Loucy (cell line): ENCODE measurements at regions not wholly inside any gene's neighbourhood (a gene's known extent, or its start where the extent isn't known, plus 50 kb on each side); places are given as distances from the start of the nearest gene placed in this dataset.
A peak's percentile ranks its signal among the peaks of the same experiment; 100 is the strongest.

ENCODE experiments used
- H2AFZ ChIP-seq: fragments of 200-600 bp; sonication (generic); 2 replicates; pipeline ENCODE4 v1.6.0; 2016; ENCODE audit warnings: antibody characterized with exemption, mild to moderate bottlenecking, low read length, moderate library complexity
- H3F3A ChIP-seq: fragments of 200-600 bp; 2 replicates; pipeline ENCODE4 v1.6.0; 2016; ENCODE audit warnings: antibody characterized with exemption, low read depth, mild to moderate bottlenecking
- H3K27me3 ChIP-seq: fragments of 200-600 bp; sonication (generic); 2 replicates; pipeline ENCODE4 v1.6.1; 2014; ENCODE audit warnings: low read length, mild to moderate bottlenecking; ENCODE audit not compliant: insufficient read depth, poor library complexity, severe bottlenecking
- H3K36me3 ChIP-seq: fragments of 200-600 bp; sonication (generic); 2 replicates; pipeline ENCODE4 v1.6.1; 2016; ENCODE audit warnings: low read length; ENCODE audit not compliant: insufficient read depth
- H3K4me1 ChIP-seq: fragments of 200-600 bp; sonication (generic); 2 replicates; pipeline ENCODE4 v1.5.1; 2014; ENCODE audit warnings: low read length, mild to moderate bottlenecking; ENCODE audit not compliant: insufficient read depth, poor library complexity, severe bottlenecking
- H3K4me2 ChIP-seq: fragments of 200-600 bp; sonication (generic); 2 replicates; pipeline ENCODE4 v1.6.0; 2014; ENCODE audit warnings: antibody characterized with exemption, low read length, low read depth, mild to moderate bottlenecking; ENCODE audit not compliant: poor library complexity, severe bottlenecking
- H3K4me3 ChIP-seq: fragments of 200-600 bp; sonication (generic); 2 replicates; pipeline ENCODE4 v1.5.1; 2014; ENCODE audit warnings: low read length, mild to moderate bottlenecking, mixed read lengths; ENCODE audit not compliant: poor library complexity, severe bottlenecking
- H3K79me2 ChIP-seq: fragments of 200-600 bp; sonication (generic); 2 replicates; pipeline ENCODE4 v1.6.1; 2014; ENCODE audit warnings: low read length; ENCODE audit not compliant: insufficient read depth
- H3K9ac ChIP-seq: fragments of 200-600 bp; sonication (generic); 2 replicates; pipeline ENCODE4 v1.6.0; 2014; ENCODE audit warnings: mild to moderate bottlenecking, low read depth, low read length, moderate library complexity; ENCODE audit not compliant: poor library complexity, severe bottlenecking
- H3K9me2 ChIP-seq: fragments of 200-600 bp; sonication (generic); replicated peaks from 2 replicates; pipeline ENCODE4 v1.6.1; 2016; ENCODE audit warnings: low read depth, low read length, mixed read lengths
- H3K9me3 ChIP-seq: fragments of 200-600 bp; sonication (generic); 2 replicates; pipeline ENCODE4 v1.6.1; 2014; ENCODE audit warnings: mild to moderate bottlenecking, antibody characterized with exemption, low read length, low read depth; ENCODE audit not compliant: insufficient read depth
- H4K20me1 ChIP-seq: fragments of 200-600 bp; sonication (generic); 2 replicates; pipeline ENCODE4 v1.6.0; 2014; ENCODE audit warnings: antibody characterized with exemption, low read length, mild to moderate bottlenecking; ENCODE audit not compliant: insufficient read depth, poor library complexity, severe bottlenecking
- CTCF ChIP-seq: fragments of 200-600 bp; sonication (generic); conservative IDR thresholded peaks from 2 replicates; pipeline ENCODE4 v1.5.1; 2014; ENCODE audit warnings: mild to moderate bottlenecking, antibody characterized with exemption, low read length
- EZH2phosphoT487 ChIP-seq: fragments of 200-600 bp; IDR thresholded peaks from 2 replicates; pipeline ENCODE4 v1.6.1; 2018; ENCODE audit warnings: antibody characterized with exemption, mild to moderate bottlenecking, moderate library complexity, borderline replicate concordance

DNA sequence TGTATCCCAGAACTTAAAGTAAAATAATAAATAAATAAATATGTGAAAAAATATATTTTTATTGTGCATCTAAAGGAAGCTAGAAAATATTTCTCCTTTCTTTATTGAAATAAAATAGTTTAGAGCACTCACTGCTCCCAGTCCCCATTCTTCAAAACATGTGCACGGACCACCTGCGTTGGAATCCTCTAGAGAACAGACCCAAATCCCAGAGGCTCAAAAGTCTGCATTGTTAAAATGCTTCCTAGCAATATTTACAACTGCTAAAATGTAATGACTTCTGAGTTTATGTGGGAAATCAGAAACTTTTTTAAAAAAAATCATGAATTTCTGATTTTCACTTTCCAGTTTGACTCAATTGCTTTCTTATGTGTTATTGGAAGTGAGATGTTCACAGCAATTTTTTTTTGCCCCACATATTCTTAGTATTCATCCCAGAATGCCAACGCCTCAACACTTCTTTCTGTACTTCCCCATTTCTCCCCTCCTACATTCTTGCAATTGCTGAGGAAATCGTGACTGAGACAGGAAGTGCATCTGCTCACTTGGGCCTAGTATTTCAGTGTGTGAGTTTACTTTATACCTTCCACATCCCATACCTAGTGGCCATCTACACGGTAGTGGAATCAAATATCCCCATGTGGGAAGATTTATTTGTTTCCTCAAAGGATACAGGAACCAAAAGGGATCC lies 116.0 kb upstream of the FLRT2 start:
- H3K4me2 ChIP-seq: peak overlapping the region; percentile 9
- no peak for TF ChIP-seq CTCF
- no peak for TF ChIP-seq EZH2phosphoT487
- H2AFZ ChIP-seq: peak overlapping the region; percentile 58

GRCh38 chr14:85415015-85415712 lies 114.8 kb upstream of the FLRT2 start:
- H3K4me1 ChIP-seq: peaks cover 62% of the 10 kb centered on the region
- no peaks in the 10 kb centered on the region for H3K79me2 ChIP-seq
- no peaks in the 10 kb centered on the region for H3K36me3 ChIP-seq
- H3K4me2 ChIP-seq: peak overlapping the region; percentile 36
- no peaks in the 10 kb centered on the region; the same call in 1 of the 2 replicates for H3F3A ChIP-seq
- H3K4me3 ChIP-seq: no peak overlapping the region
- peak overlapping the region; percentile 58; the same call in 1 of the 2 replicates for H2AFZ ChIP-seq
- TF ChIP-seq CTCF: peak; percentile 35
- no peak for TF ChIP-seq EZH2phosphoT487
- H3K27me3 ChIP-seq: no peaks in the 10 kb centered on the region
- no peaks in the 10 kb centered on the region for H3K9me3 ChIP-seq
- no peaks in the 10 kb centered on the region for H4K20me1 ChIP-seq
- no peaks in the 10 kb centered on the region for H3K9me2 ChIP-seq
- H3K9ac ChIP-seq: no peak overlapping the region

More for the DNA sequence above, 116.0 kb upstream of the FLRT2 start:
- Histone ChIP-seq H3K79me2 (no peaks in the 10 kb centered on the region), H3K9ac (no peak overlapping the region), H3K4me1 (peaks cover 53% of the 10 kb centered on the region), H3F3A (no peaks in the 10 kb centered on the region; the same call in 1 of the 2 replicates), H3K9me2 (no peaks in the 10 kb centered on the region), H4K20me1 (no peaks in the 10 kb centered on the region), H3K4me3 (no peak overlapping the region), H3K27me3 (no peaks in the 10 kb centered on the region), H3K36me3 (no peaks in the 10 kb centered on the region), H3K9me3 (no peaks in the 10 kb centered on the region)

- Histone ChIP-seq H3K9me3 (no peaks in the 10 kb centered on the region), H3K4me1 (peaks cover 66% of the 10 kb centered on the region), H3K4me2 (peak overlapping the region; percentile 36), H2AFZ (no peak overlapping the region), H3K9ac (peak overlapping the region; percentile 57), H3F3A (no peaks in the 10 kb centered on the region; the same call in 1 of the 2 replicates), H3K9me2 (no peaks in the 10 kb centered on the region), H3K36me3 (no peaks in the 10 kb centered on the region), H3K27me3 (no peaks in the 10 kb centered on the region), H3K4me3 (peak overlapping the region; percentile 47), H3K79me2 (no peaks in the 10 kb centered on the region), H4K20me1 (no peaks in the 10 kb centered on the region)
- TF ChIP-seq CTCF (no peak), EZH2phosphoT487 (no peak)
Measured at GRCh38 chr14:85416771-85417170, 113.2 kb upstream of the FLRT2 start.
